ENCODE measurements at regions not wholly inside any gene's neighbourhood (a gene's known extent, or its start where the extent isn't known, plus 50 kb on each side); places are given as distances from the start of the nearest gene placed in this dataset.
"Not testable (repeated sequence)": the region's sequence is repeated elsewhere in the genome, so short reads cannot be mapped to it uniquely, and the experiment has no call there.

DNA sequence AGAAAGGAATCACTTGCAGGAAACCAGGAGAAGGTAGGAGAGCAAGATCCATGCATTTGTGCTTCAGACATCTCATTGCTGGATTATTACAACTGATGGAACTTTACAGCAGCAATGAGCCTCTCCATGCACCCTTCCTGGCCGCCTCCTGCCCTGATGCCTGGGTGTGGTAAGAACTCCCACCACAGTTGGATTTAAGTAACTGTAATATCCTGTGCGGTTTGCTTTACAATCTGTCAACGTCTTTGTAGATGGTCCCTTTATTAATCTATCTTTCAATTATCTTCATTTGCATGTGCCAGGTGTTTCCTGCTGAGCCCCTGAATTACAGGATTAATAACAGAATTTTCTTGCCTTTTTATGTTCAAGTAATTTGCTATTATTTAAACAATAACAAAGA is 1300.5 kb upstream of the TMEM132C start:
- in situ Hi-C loops (cut with HindIII; ENCODE audit: low pct_ligation_motif_present, low pct_unique_long_range_greater_than_20kb, low sequenced_read_pairs) = no loop called here

DNA sequence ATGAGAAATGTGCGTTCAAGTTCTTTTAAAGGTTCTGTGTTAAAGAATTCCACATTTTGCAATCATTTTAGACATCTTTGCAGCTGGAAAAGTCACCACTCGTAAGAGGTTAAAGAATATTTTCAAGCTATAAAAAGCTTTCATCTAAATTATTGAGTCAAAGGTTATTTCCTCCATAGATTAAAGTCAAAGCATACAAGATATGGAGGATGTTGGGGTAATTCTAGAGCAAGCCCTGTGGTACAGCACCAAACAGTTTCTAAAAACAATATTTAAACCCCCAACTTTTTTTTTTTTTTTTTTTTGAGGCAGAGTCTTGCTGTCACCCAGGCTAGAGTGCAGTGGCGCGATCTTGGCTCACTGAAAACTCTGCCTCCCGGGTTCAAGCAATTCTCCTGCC is 1299.8 kb upstream of the TMEM132C start:
- DNase-seq = no peak
- in situ Hi-C loops (cut with HindIII; ENCODE audit: low pct_ligation_motif_present, low pct_unique_long_range_greater_than_20kb, low sequenced_read_pairs) = no loop called here

More for the DNA sequence above, 1300.5 kb upstream of the TMEM132C start:
- DNase-seq = no peak

DNA sequence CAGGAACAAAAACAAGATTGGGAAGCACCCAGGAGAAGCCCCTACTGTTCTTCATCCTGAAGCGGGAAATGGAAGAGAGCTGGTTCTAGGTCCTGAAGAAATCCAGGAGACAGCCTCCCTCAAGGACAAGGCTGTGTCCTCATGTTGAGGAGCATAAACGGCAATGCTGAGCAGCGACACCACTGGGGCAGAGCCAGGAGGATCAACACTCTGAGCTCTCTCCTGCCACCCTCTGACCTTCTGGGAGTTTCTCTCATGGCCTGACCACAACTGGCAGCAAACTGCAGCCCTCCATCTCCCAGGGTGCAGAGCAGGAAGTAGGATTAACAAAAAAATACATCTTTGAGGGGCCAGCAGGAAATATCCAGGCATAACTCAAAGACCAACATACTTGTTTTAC is 1292.2 kb upstream of the TMEM132C start:
- in situ Hi-C loops (cut with HindIII; ENCODE audit: low pct_ligation_motif_present, low pct_unique_long_range_greater_than_20kb, low sequenced_read_pairs) = no loop called here
- no peak for DNase-seq

DNA sequence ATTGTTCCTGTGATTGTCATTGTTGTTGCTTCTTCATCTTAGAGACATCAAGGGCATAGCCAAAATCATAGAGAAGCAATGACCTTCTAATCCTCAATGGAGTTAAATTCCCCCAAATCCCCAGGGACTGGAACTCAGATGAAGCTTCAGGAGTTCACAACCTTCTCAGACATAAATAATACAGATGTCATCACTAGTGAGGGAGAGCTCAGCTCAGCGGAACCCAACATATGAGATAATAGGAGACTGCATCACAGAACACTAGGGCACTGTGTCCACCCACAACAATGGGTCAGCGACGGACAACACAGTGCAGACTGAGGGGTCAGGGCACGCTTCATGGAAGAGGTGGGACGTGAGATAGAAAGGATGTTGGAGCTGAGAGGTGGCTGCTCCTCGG is 1290.4 kb upstream of the TMEM132C start:
- in situ Hi-C loops (cut with HindIII; ENCODE audit: low pct_ligation_motif_present, low pct_unique_long_range_greater_than_20kb, low sequenced_read_pairs) = no loop called here
- no peak for DNase-seq

DNA sequence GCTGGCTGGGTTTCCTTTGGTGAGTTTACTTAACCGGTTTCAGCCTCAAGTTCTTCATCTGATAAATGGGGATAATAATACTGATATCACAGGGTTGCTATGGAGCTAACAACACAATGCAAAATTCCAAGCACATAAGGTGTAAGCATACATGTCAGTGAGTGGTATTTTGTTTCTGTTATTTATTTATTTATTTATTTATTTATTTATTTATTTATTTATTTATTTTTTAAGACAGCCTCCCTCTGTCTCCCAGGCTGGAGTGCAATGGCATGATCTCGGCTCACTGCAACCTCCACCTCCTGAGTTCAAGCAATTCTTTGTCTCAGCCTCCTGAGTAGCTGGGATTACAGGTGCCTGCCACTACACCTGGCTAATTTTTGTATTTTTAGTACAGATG is 1287.4 kb upstream of the TMEM132C start:
- DNase-seq; in situ Hi-C loops (cut with HindIII; ENCODE audit: low pct_ligation_motif_present, low pct_unique_long_range_greater_than_20kb, low sequenced_read_pairs): not testable (repeated sequence)

DNA sequence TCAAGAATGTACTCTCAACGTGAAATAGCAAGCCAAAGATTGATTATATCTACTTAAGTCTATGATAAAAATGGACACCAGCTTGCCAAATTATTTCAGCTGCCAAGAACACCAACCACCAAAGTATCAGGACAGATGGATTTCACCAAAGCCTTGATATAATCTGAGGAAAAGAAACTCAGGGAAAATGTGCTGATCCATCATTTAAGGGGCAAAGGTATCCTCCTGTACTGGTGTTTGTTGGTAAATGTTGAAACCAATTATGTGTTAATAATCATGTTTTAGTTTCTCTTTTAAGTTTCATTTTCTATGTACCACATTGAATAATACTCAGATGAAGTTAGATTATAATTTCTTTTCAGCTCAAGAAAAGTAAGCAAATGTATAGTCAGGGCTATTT is 1284.3 kb upstream of the TMEM132C start:
- in situ Hi-C loops (cut with HindIII; ENCODE audit: low pct_ligation_motif_present, low pct_unique_long_range_greater_than_20kb, low sequenced_read_pairs) = no loop called here
- no peak for DNase-seq

DNA sequence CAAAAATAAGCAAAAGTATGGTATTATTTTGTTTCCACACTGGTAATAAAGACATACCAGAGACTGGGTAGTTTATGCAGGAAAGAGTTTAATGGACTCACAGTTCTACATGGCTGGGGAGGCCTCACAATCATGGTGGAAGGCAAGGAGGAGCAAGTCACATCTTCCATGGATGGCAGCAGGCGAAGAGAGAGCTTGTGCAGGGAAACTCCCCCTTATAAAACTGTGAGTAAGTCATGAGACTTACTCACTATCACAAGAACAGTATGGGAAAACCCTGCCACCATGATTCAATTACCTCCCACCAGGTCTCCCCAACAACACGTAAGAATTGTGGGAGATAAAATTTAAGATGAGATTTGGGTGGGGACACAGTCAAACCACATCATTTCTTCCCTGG is 1283.2 kb upstream of the TMEM132C start:
- in situ Hi-C loops (cut with HindIII; ENCODE audit: low pct_ligation_motif_present, low pct_unique_long_range_greater_than_20kb, low sequenced_read_pairs) = not testable (repeated sequence)

DNA sequence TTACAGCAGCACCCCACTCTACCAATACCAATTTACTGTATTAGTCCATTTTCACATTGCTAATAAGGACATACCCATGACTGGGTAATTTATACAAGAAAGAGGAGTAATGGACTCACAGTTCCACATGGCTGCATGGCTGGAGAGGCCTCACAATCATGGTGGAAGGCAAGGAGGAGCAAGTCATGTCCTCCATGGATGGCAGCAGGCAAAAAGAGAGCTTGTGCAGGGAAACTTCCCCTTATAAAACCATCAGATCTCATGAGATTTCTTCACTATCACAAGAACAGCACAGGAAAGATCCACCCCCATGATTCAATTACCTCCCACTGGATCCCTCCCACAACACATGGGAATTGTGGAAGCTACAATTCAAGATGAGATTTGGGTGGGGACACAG is 1281.3 kb upstream of the TMEM132C start:
- DNase-seq; in situ Hi-C loops (cut with HindIII; ENCODE audit: low pct_ligation_motif_present, low pct_unique_long_range_greater_than_20kb, low sequenced_read_pairs): not testable (repeated sequence)

More for the DNA sequence above, 1283.2 kb upstream of the TMEM132C start:
- not testable (repeated sequence) for DNase-seq

DNA sequence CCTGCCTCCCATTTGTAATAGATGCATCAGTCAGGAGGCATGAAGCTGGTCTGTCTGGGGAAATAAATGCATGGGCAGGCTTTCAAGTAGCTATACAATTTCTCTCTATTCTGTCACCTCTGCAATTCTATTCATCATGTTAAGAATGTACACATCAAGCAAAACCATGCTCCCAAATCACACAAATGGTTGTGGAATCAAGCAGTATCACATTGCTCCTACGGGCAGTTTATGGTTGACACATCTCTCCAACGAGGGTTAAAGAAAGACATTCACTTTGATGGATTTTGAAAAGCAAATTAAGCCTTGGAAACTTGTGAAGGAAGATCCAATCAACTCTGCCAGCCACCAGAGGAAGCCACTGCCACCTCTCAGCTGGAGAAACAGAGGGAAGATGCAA is 1277.4 kb upstream of the TMEM132C start:
- no peak for DNase-seq
- in situ Hi-C loops (cut with HindIII; ENCODE audit: low pct_ligation_motif_present, low pct_unique_long_range_greater_than_20kb, low sequenced_read_pairs) = no loop called here

DNA sequence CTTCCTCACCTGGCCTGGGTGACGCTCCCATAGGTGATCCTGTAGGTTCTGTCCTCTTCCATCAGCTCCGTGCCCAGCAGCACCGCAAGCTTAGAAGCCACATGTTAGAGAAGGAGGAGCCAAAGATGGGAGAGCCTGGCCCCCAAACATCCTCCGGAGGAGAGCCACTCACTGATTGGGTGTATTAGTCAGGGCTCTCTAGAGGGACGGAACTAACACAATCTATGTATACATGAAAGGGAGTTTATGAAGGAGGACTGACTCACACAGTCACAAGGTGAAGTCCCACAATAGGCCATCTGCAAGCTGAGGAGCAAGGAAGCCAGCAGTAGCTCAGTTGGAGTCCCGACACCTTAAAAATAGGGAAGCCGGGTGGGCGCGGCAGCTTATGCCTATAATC is 1273.1 kb upstream of the TMEM132C start:
- in situ Hi-C loops (cut with HindIII; ENCODE audit: low pct_ligation_motif_present, low pct_unique_long_range_greater_than_20kb, low sequenced_read_pairs) = no loop called here
- DNase-seq = no peak

DNA sequence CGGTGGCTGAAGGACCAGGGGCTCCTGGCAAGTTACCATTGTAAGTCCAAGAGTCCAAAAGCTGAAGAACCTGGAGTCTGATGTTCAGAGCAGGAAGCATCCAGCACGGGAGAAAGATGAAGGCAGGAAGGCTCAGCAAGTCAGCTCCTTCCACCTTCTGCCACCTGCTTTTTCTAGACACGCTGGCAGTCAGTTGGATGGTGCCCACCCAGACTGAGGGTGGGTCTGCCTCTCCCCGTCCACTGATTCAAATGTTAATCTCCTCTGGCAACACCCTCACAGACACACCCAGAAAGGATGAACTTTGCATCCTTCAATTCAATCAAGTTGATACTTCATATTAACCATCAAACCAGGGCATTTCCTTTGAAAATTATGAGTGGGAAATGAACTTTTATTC is 1272.4 kb upstream of the TMEM132C start:
- DNase-seq = no peak
- in situ Hi-C loops (cut with HindIII; ENCODE audit: low pct_ligation_motif_present, low pct_unique_long_range_greater_than_20kb, low sequenced_read_pairs) = no loop called here

DNA sequence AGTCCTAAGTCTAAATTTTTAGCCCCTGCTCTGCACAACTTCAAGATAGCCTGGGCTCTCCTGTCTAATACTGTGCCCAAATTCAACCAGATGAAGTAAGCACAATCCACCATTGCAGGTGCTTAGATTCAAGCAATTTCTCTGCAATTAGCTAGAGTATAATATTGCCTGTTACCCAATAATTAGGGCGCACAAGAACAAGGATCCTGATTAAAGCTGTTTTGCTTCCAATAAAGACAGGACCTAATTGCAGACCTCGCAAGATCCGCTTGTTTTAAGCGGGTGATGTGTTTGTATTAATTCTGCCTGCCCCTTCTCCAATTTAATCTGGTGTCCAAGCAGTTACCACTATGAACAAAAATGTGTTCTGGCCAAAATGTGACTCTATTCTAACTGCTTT is 1268.9 kb upstream of the TMEM132C start:
- in situ Hi-C loops (cut with HindIII; ENCODE audit: low pct_ligation_motif_present, low pct_unique_long_range_greater_than_20kb, low sequenced_read_pairs) = no loop called here

DNA sequence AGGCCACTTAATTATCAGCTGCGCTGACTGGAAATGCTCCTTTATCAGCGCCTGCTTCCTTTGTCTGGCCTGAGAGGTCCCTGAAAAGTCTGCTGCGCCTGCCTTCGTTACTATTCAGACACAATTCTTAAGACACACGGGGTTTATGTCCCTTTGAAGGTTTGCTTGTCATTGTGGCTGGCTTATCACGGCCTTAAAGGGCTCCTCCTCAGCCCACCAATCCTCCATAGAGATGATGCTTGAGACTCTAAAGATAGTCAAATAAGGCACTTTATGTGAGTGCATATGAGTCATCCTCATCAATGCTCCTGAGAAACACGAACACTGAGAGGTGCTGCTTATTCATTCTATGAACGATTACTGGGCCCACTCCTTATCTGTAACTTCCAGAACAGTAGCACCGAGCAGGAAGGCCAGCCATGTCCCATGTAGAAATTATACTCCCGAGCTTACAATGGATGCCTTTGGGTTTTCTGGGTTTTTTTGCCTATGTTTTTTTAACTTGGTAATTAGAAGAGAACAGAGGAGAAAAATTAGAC is 1268.2 kb upstream of the TMEM132C start:
- in situ Hi-C loops (cut with HindIII; ENCODE audit: low pct_ligation_motif_present, low pct_unique_long_range_greater_than_20kb, low sequenced_read_pairs) = no loop called here
- no peak for DNase-seq

More for the DNA sequence above, 1268.9 kb upstream of the TMEM132C start:
- no peak for DNase-seq

DNA sequence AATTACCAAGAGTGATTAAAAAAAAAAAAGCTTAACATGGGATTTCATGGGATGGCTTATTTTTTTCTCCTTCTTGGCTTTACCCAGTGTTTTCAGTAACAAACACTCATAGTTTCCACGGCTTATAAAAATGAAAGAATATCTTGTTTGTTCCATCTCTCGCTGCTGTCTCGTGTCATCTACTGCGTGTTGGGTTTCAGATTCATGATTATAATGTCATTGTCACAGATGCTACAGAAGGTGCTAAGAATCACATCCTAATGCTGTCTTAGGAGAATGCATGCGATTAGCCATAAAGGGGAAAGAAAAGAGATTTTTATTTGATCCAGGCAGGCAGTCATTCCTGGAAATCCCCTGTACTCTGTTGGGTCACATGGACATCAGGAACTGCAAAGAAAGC is 1267.6 kb upstream of the TMEM132C start:
- DNase-seq = no peak
- in situ Hi-C loops (cut with HindIII; ENCODE audit: low pct_ligation_motif_present, low pct_unique_long_range_greater_than_20kb, low sequenced_read_pairs) = no loop called here

DNA sequence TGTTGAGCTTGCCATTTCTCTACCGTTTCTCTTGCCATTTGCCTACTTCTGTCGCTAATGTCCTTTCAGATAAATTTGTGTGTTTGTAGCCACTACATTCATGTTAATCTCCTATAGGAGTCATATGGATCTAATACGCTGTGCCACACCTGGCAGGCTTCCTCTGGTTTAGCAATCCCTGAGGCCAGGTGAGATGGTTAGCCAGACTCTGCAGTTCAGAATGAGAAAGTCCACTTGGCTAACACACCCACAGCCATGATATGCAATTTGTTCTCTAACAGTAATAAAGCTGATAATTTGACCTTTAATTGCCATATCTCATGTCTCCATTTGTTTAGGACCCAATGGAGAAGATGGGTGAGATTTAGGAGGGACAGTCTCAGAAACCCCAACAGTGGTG is 1261.6 kb upstream of the TMEM132C start:
- in situ Hi-C loops (cut with HindIII; ENCODE audit: low pct_ligation_motif_present, low pct_unique_long_range_greater_than_20kb, low sequenced_read_pairs) = no loop called here
- no peak for DNase-seq

DNA sequence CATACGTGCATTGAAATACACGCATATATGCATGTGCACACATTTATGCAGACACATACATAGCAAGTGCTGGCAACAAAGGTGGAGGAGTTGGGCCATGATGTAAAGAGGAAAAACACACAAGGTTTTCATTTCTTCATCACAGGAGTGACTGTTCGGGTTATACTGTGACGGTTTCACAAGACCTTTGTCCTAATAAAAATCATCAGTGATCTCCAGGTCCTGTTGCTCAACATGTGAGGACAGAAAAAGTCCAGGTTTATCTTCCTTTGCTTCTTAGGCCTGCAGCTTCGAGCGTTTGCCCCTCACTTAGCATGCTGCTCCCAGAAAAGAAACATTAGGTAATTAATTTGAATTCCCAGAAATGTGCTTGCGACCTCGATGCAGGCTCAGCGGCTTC is 1260.0 kb upstream of the TMEM132C start:
- DNase-seq = no peak
- in situ Hi-C loops (cut with HindIII; ENCODE audit: low pct_ligation_motif_present, low pct_unique_long_range_greater_than_20kb, low sequenced_read_pairs) = no loop called here

DNA sequence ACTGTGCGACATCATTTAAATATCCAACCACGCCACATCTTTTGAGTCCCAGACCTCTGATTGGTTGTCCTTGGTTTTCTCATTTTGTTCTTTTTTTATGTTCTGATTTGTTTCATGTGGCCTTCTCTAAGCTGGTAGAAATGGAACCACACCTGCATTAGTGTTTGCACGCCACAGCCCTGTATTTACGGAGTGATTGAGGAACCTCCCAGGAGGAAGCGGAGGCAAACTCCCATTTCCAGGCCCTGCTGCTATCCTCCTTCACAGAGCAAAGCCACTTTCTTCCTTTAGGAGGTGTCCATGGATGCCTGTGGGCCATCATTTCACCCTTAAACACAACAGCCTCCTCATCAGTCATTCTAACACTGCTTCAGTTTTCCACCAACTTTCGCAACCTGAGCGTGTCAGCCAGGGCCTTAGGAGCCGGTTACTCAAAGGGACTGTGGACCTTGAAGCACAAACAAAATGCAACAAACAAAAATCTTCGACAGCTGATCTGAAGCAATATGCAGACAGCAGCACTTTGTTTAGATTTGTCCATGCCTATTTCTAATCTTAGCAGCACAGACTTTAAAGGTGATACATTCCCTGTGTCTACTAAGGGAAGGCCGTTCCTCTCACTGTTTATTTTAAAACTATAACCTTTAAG is 1258.1 kb upstream of the TMEM132C start:
- in situ Hi-C loops (cut with HindIII; ENCODE audit: low pct_ligation_motif_present, low pct_unique_long_range_greater_than_20kb, low sequenced_read_pairs) = no loop called here
- no peak for DNase-seq

DNA sequence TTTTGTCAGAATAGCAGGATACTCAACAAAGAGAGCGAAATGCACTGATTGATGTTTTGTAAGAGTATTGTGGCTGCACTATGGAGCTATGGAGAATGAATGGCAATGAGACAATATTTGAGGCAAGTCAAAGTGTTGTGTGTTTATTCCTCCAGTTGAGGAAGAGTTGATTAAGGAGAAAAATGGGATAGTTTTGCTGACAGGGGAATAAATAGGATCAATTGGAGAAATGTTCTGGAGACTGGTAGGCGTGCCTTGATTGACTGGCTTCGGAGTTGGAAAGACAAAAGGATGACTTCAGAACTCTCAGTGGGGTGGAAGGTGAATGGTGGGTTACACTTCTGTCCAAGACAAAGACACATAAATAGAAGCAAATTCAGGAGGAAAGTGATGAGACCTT is 1254.9 kb upstream of the TMEM132C start:
- no peak for DNase-seq
- in situ Hi-C loops (cut with HindIII; ENCODE audit: low pct_ligation_motif_present, low pct_unique_long_range_greater_than_20kb, low sequenced_read_pairs) = no loop called here

DNA sequence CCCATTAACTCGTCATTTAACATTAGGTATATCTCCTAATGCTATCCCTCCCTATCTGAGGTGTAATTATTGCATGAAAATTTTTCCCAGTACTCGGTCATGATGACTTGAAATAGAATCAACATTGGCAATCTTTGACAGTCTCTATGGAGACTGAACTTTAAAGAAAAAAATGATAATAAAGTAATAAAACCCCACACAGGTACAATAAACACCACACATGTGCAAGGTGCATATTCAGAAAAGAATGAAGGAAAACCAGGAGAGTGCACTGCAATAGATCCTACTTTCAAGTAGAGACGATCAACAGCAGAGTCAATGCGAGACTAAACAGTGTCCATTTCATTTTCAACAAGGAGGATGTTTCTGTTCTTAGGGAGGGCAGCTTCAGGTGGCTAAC is 1253.8 kb upstream of the TMEM132C start:
- in situ Hi-C loops (cut with HindIII; ENCODE audit: low pct_ligation_motif_present, low pct_unique_long_range_greater_than_20kb, low sequenced_read_pairs) = no loop called here
- DNase-seq = no peak

DNA sequence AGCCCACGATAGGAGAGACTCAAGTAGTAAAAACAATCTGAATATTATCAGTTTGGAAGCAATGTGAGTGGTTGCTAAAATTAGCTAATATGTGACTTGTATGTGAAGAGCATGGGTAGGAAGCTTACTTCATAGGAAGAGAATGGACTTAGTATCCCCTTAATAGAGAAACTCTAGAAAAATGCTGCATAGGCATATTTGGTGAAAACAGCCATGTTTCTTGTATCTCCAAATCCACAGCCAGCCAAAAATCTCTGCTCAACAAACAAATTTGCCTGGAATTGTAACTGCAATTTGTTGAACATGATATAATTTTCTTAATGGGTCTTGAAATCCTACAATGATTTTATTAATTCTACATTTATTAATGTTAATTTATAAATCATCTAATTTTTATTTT is 1252.9 kb upstream of the TMEM132C start:
- DNase-seq = no peak
- in situ Hi-C loops (cut with HindIII; ENCODE audit: low pct_ligation_motif_present, low pct_unique_long_range_greater_than_20kb, low sequenced_read_pairs) = no loop called here

DNA sequence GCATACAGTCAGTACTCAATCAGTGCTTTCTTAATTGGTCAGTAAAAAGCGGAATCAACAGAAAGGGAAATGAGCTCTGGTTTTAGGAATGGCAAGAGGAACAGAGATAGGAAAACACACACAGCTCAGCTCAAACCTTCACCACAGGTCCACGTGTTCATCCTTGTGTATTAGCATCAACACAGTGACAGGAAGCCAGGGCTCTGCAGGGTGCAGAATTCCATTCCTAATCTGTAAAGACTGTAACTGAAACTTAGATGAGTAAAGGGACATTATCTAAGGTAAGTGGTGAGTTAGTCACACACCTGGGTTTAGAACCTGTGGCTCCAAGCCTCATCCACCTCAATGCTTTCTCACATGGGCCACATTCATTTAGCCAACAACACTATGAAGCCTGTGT is 1242.2 kb upstream of the TMEM132C start:
- in situ Hi-C loops (cut with HindIII; ENCODE audit: low pct_ligation_motif_present, low pct_unique_long_range_greater_than_20kb, low sequenced_read_pairs) = no loop called here
- no peak for DNase-seq

All from ACHN (cell line).